ENCODE measurements at regions not wholly inside any gene's neighbourhood (a gene's known extent, or its start where the extent isn't known, plus 50 kb on each side); places are given as distances from the start of the nearest gene placed in this dataset.

- no peak overlapping the region for H3K4me3 ChIP-seq
- no peaks in the 10 kb centered on the region for H3K4me1 ChIP-seq
- no peak for TF ChIP-seq POLR2A (IDR thresholded peaks at IDR 0.05)
- no peak for TF ChIP-seq CTCF (IDR thresholded peaks at IDR 0.05)
- no peaks in the 10 kb centered on the region for H3K36me3 ChIP-seq
- H3K27ac ChIP-seq: no peak overlapping the region
- H3K9me3 ChIP-seq: no peaks in the 10 kb centered on the region
- DNase-seq: no peak
- no peaks in the 10 kb centered on the region for H3K27me3 ChIP-seq
- intact Hi-C loops (cut with DNase I; ENCODE audit: low total_unique reads): no loop called here
Measured at GRCh38 chr20:60297649-60298048, 339.4 kb downstream of the CDH26 start.

GRCh38 chr20:60298647-60299046, 340.4 kb downstream of the CDH26 start:
- no peak overlapping the region for H3K27ac ChIP-seq
- intact Hi-C loops (cut with DNase I; ENCODE audit: low total_unique reads): no loop called here
- no peak overlapping the region for H3K4me3 ChIP-seq
- no peaks in the 10 kb centered on the region for H3K9me3 ChIP-seq
- no peaks in the 10 kb centered on the region for H3K36me3 ChIP-seq
- no peaks in the 10 kb centered on the region for H3K4me1 ChIP-seq
- no peak for DNase-seq
- no peak for TF ChIP-seq POLR2A (IDR thresholded peaks at IDR 0.05)
- no peaks in the 10 kb centered on the region for H3K27me3 ChIP-seq

- TF ChIP-seq POLR2A (IDR thresholded peaks at IDR 0.05) (no peak), CTCF (IDR thresholded peaks at IDR 0.05) (no peak)
- DNase-seq: no peak
- no peaks in the 10 kb centered on the region for H3K4me1 ChIP-seq
- H3K36me3 ChIP-seq: no peaks in the 10 kb centered on the region
- no peaks in the 10 kb centered on the region for H3K9me3 ChIP-seq
- no peaks in the 10 kb centered on the region for H3K27me3 ChIP-seq
- intact Hi-C loops (cut with DNase I; ENCODE audit: low total_unique reads): no loop called here
- no peak overlapping the region for H3K4me3 ChIP-seq
- no peak overlapping the region for H3K27ac ChIP-seq
Measured at GRCh38 chr20:60299951-60300350, 341.7 kb downstream of the CDH26 start.

GRCh38 chr20:60300374-60300773, 342.2 kb downstream of the CDH26 start:
- no peaks in the 10 kb centered on the region for H3K4me1 ChIP-seq
- DNase-seq: no peak
- H3K9me3 ChIP-seq: no peaks in the 10 kb centered on the region
- TF ChIP-seq CTCF (IDR thresholded peaks at IDR 0.05): no peak
- TF ChIP-seq POLR2A (IDR thresholded peaks at IDR 0.05): no peak
- H3K4me3 ChIP-seq: no peak overlapping the region
- intact Hi-C loops (cut with DNase I; ENCODE audit: low total_unique reads): no loop called here
- H3K36me3 ChIP-seq: no peaks in the 10 kb centered on the region
- no peaks in the 10 kb centered on the region for H3K27me3 ChIP-seq
- no peak overlapping the region for H3K27ac ChIP-seq

GRCh38 chr20:60302875-60303274, 344.7 kb downstream of the CDH26 start:
- DNase-seq: no peak
- Histone ChIP-seq H3K4me1 (no peaks in the 10 kb centered on the region), H3K27ac (no peak overlapping the region), H3K4me3 (no peak overlapping the region), H3K9me3 (no peaks in the 10 kb centered on the region), H3K27me3 (no peaks in the 10 kb centered on the region), H3K36me3 (no peaks in the 10 kb centered on the region)
- intact Hi-C loops (cut with DNase I; ENCODE audit: low total_unique reads): no loop called here
- TF ChIP-seq CTCF (IDR thresholded peaks at IDR 0.05) (no peak), POLR2A (IDR thresholded peaks at IDR 0.05) (no peak)

DNA sequence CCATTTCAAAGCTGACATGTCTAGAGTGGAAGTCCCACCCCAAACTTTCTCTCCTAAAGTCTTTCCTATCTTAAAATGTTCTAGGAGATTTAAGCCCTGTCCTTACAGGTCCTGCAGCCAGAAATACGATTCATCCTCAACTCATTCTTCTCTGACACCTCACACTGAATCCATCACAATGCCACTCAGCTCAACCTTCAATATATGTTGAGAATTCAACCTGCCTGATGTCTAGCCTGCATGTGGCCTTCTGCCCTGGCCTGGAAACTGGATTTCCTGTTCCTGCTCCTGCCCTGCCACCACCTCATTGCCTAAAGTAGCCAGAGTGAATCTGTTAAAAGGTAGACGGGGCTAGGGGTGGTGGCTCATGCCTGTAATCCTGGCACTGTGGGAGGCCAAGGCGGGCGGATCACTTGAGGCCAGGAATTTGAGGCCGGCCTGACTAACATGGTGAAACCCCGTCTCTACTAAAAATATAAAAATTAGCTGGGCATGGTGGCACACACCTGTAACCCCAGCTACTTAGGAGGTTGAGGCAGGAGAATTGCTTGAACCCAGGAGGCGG, 345.9 kb downstream of the CDH26 start:
- no peaks in the 10 kb centered on the region for H3K4me1 ChIP-seq
- intact Hi-C loops (cut with DNase I; ENCODE audit: low total_unique reads): no loop called here
- H3K9me3 ChIP-seq: no peaks in the 10 kb centered on the region
- DNase-seq: no peak
- no peak overlapping the region for H3K27ac ChIP-seq
- H3K27me3 ChIP-seq: no peaks in the 10 kb centered on the region
- TF ChIP-seq POLR2A (IDR thresholded peaks at IDR 0.05) (no peak), CTCF (IDR thresholded peaks at IDR 0.05) (no peak)
- H3K4me3 ChIP-seq: no peak overlapping the region
- no peaks in the 10 kb centered on the region for H3K36me3 ChIP-seq

Measured in uterus (tissue), 3 donors.